Activated naive CD4-positive, alpha-beta T cell treated with anti-CD3 and anti-CD28 coated beads for 36 hours (primary cell): ENCODE measurements at regions not wholly inside any gene's neighbourhood (a gene's known extent, or its start where the extent isn't known, plus 50 kb on each side); places are given as distances from the start of the nearest gene placed in this dataset.

Source experiments
- CTCF ChIA-PET: fragments of 350-600 bp; sonication (Branson Sonifier 250); formaldehyde crosslinking; loops from one replicate; lab custom pipeline; 2021; ENCODE audit warnings: antibody characterized with exemption; lab: Charles Lee
- DNase-seq: peaks from one replicate; pipeline ENCODE4 v3.0.0-alpha.2; 2020
- H3K27ac Mint-ChIP-seq: one replicate; pipeline ENCODE4 v1.8.0; 2021; ENCODE audit warnings: mild to moderate bottlenecking, mixed read lengths
- H3K27me3 Mint-ChIP-seq: one replicate; pipeline ENCODE4 v1.8.0; 2021; ENCODE audit warnings: low read depth, mixed read lengths
- H3K36me3 Mint-ChIP-seq: one replicate; pipeline ENCODE4 v1.8.0; 2021; ENCODE audit warnings: low read depth, mixed read lengths
- H3K4me1 Mint-ChIP-seq: one replicate; pipeline ENCODE4 v1.8.0; 2021; ENCODE audit warnings: low read depth, mixed read lengths
- H3K4me3 Mint-ChIP-seq: one replicate; pipeline ENCODE4 v1.8.0; 2021; ENCODE audit warnings: mild to moderate bottlenecking, moderate library complexity, mixed read lengths
- H3K9me3 Mint-ChIP-seq: one replicate; pipeline ENCODE4 v1.8.0; 2021; ENCODE audit warnings: mixed read lengths
- intact Hi-C: fragments of 100-400 bp; cut with micrococcal nuclease; formaldehyde crosslinking; loops from one replicate; pipeline ENCODE4 v1.15.1; 2023

DNA sequence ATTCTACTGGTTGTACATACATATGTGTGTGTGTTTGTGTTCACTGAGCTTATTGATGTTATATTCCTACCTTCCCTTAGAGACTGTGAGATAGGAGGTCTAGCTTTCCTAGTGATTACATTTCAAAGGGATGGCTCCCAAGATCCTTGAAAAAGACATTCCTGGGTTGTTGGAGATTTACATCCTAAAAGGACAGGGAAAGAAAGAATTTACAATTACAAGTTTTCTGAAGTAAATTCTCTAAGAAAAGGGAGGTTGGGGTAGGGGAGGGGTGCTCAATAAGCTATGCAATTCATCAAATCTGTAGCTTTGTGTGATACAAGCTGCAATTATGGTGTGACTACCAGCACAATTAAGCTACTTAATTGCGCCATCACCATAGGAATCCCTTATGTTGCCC lies 284.3 kb downstream of the NUP35 start:
- Mint-ChIP-seq H3K27ac (no peak overlapping the region), H3K36me3 (no peaks in the 10 kb centered on the region), H3K9me3 (peaks cover 8% of the 10 kb centered on the region), H3K27me3 (peaks cover 3% of the 10 kb centered on the region), H3K4me3 (no peak overlapping the region), H3K4me1 (no peaks in the 10 kb centered on the region)
- no peak for DNase-seq
- intact Hi-C loops: no loop called here
- CTCF ChIA-PET: interaction anchor here (0.7 kb wide), 1 partner anchor 766 kb away, joined by 3 read pairs; no protein-coding TSS in a partner anchor

DNA sequence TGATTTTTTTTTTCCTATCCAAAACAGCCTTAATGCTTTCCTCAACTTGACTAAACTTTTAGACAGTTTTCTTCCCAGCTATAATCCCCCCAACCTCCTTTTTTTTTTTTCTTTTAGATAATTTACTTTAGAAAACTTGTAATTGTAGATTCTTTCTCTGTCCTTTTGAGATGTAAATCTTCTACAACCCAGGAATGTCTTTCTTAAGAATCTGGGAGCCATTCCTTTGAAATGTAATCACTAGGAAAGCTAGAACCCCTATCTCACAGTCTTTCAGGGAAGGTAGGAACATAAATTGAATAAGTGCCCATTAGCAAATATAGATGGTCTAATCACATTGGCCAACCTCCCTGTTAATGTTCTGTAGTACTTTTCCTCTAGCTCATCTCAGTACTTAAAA lies 285.4 kb downstream of the NUP35 start:
- intact Hi-C loops: no loop called here
- Mint-ChIP-seq H3K36me3 (no peaks in the 10 kb centered on the region), H3K9me3 (no peaks in the 10 kb centered on the region), H3K4me1 (no peaks in the 10 kb centered on the region), H3K4me3 (no peak overlapping the region), H3K27ac (no peak overlapping the region), H3K27me3 (peaks cover 3% of the 10 kb centered on the region)
- CTCF ChIA-PET: no interaction called here
- DNase-seq: no peak

DNA sequence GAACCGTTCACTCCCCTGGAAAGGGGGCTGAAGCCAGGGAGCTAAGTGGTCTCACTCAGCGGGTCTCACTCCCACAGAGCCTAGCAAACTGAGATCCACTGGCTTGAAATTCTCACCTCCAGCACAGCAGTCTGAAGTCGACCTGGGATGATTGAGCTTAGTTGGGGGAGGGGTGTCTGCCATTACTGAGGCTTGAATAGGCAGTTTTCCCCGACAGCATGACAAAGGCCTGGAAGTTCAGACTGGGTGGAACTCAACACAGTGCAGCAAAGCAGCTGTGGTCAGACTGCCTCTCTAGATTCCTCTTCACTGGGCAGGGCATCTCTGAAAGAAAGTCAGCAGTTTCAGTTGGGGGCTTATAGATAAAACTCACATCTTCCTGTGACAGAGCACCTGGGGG lies 292.5 kb downstream of the NUP35 start:
- Mint-ChIP-seq H3K27ac (no peak overlapping the region), H3K4me3 (no peak overlapping the region), H3K36me3 (no peaks in the 10 kb centered on the region), H3K27me3 (no peaks in the 10 kb centered on the region), H3K9me3 (peaks cover 19% of the 10 kb centered on the region), H3K4me1 (no peaks in the 10 kb centered on the region)
- CTCF ChIA-PET: no interaction called here
- intact Hi-C loops: no loop called here
- no peak for DNase-seq

DNA sequence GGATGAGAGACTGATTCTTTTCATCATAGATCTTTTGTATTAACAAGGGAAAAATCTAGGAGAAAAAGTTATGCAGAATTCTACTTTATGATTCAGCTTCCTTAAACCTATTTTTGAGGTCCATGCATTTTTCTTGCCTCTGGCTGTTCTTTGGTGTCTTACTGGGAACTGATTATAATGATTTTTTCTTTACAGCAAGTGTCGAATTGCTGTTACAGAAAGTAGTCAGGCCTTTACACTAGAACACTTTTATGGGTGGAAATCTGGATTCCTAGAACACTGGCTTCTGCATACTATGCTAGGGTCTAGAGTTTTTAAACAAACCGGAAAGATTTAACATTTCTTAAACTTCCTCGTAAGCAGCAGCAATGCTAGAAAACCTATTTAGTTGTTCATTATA lies 302.6 kb downstream of the NUP35 start:
- CTCF ChIA-PET: no interaction called here
- no peak for DNase-seq
- H3K36me3 Mint-ChIP-seq: peaks cover 1% of the 10 kb centered on the region
- H3K4me3 Mint-ChIP-seq: no peak overlapping the region
- no peak overlapping the region for H3K27ac Mint-ChIP-seq
- peaks cover 16% of the 10 kb centered on the region for H3K9me3 Mint-ChIP-seq
- intact Hi-C loops: no loop called here
- H3K27me3 Mint-ChIP-seq: no peaks in the 10 kb centered on the region
- no peaks in the 10 kb centered on the region for H3K4me1 Mint-ChIP-seq

DNA sequence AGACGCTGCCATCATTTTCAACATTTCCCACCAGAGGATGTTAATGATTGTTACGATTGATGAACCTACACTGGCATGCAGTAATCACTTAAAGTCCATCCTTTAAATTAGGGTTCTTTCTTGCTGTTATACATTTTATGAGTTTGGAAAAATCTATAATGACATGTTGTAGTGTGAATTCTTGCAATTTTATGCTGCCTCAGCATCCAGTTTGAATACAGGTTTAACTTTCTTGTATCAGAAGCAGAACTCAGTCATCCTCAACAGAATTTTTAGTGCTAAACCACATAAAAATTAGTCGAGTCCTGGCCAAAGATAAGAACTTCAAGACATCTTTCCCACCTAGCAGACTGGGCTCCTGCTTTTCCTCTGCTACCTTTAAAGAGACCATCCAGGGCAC lies 303.3 kb downstream of the NUP35 start:
- peaks cover 16% of the 10 kb centered on the region for H3K9me3 Mint-ChIP-seq
- peaks cover 1% of the 10 kb centered on the region for H3K36me3 Mint-ChIP-seq
- DNase-seq: no peak
- H3K4me1 Mint-ChIP-seq: no peaks in the 10 kb centered on the region
- no peak overlapping the region for H3K27ac Mint-ChIP-seq
- CTCF ChIA-PET: no interaction called here
- H3K4me3 Mint-ChIP-seq: no peak overlapping the region
- intact Hi-C loops: no loop called here
- no peaks in the 10 kb centered on the region for H3K27me3 Mint-ChIP-seq

DNA sequence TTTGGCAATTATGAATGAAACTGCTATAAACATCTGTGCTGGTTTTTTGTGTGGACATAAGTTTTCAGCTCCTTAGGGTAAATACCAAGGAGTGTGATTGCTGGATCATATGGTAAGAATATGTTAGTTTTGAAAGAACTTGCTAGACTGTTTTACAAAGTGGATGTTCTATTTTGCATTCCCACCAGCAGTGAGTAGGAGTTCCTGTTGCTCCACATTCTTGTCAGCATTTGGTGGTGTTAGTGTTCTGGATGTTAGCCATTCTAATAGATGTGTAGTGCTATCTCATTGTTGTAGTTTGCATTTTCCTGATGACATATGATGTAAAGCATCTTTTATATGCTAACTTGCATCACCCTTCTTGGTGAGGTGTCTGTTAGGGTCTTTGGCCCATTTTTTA lies 304.6 kb downstream of the NUP35 start:
- H3K4me1 Mint-ChIP-seq: no peaks in the 10 kb centered on the region
- CTCF ChIA-PET: no interaction called here
- H3K9me3 Mint-ChIP-seq: peaks cover 16% of the 10 kb centered on the region
- H3K36me3 Mint-ChIP-seq: peaks cover 1% of the 10 kb centered on the region
- intact Hi-C loops: no loop called here
- no peak overlapping the region for H3K27ac Mint-ChIP-seq
- H3K4me3 Mint-ChIP-seq: no peak overlapping the region
- H3K27me3 Mint-ChIP-seq: no peaks in the 10 kb centered on the region
- DNase-seq: no peak

DNA sequence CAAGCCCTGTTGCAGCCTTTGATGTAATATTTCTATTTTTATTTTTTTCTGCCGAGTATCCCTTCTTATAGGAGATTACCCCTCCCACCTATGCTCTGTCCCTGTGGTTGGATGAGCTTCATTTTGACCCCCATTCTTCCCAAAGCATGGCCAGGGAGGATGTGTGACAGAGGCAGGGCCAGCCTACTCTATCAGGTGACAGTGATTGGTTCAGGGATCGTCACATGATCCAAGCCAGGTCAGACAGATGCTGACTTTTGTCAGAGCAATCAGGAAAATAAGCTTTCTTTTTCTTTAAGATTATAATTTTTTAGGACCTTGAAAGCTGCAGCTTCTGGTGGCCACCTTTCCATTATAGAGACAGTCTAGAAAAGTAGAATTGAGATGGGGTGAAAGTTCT lies 314.3 kb downstream of the NUP35 start:
- intact Hi-C loops: no loop called here
- Mint-ChIP-seq H3K36me3 (no peaks in the 10 kb centered on the region), H3K27me3 (no peaks in the 10 kb centered on the region), H3K27ac (no peak overlapping the region), H3K4me1 (no peaks in the 10 kb centered on the region), H3K9me3 (peaks cover 3% of the 10 kb centered on the region), H3K4me3 (no peak overlapping the region)
- DNase-seq: no peak
- CTCF ChIA-PET: no interaction called here

DNA sequence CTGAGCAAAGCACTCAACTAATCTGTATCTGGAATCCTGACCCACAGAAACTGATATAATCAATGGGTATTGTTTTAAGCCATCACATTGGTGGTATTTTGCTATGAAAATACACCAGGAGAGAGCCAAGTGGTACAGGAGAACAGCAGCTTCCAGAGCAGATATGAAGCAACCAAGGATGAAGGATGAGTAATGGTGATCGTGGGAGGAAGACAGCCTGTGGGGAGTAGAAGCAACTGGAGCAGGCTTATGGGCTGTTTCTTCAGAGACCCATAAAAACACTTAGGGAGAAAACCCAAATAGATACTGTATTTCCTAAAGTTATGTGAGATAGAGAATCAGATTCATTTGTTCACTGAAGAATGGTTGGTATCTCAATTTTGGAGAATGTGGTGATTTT lies 330.8 kb downstream of the NUP35 start:
- DNase-seq: no peak
- Mint-ChIP-seq H3K27ac (no peak overlapping the region), H3K9me3 (peaks cover 9% of the 10 kb centered on the region), H3K4me1 (no peaks in the 10 kb centered on the region), H3K4me3 (no peak overlapping the region), H3K27me3 (no peaks in the 10 kb centered on the region), H3K36me3 (peaks cover 1% of the 10 kb centered on the region)
- CTCF ChIA-PET: no interaction called here
- intact Hi-C loops: no loop called here

DNA sequence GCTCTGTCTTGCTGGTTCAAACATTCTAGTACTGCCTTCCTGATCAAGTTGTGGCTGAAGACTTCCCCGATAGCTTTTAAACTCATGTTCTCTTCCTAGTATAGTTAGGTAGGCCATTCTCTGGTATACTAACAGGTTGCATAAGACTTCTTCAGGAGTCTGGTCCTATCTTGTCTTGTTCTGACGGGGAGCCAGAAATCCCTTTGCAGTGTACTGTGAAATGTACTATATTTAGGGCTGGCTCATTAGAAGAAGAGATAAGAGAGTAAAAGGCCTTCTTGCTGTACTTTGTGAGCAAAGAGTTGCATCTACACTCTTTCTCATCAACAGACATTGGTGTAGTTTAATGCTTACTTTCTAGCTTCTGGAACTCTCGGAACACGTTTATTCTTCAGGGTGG lies 331.9 kb downstream of the NUP35 start:
- Mint-ChIP-seq H3K4me3 (no peak overlapping the region), H3K27me3 (no peaks in the 10 kb centered on the region), H3K4me1 (no peaks in the 10 kb centered on the region), H3K36me3 (peaks cover 1% of the 10 kb centered on the region), H3K27ac (no peak overlapping the region), H3K9me3 (peaks cover 7% of the 10 kb centered on the region)
- intact Hi-C loops: no loop called here
- DNase-seq: no peak
- CTCF ChIA-PET: no interaction called here

DNA sequence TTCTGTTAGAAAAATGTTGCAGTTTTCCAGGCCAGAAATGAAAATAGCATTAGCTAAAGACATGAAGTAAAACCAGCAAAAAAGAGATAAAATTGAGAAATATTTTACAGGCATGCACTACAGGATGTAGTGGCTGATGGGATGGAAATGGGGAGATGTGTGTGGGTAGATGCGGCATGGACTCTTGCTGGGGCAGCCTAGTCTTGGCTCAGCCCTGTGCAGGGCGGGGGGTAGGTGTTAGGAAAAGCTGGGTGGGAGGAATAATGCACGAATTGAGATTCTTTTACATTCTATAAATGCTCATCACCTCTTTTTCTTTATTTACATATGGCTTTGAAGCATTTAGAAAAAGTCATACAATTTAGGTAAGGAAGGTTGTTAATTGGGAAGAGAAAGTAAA lies 334.2 kb downstream of the NUP35 start:
- H3K9me3 Mint-ChIP-seq: no peaks in the 10 kb centered on the region
- CTCF ChIA-PET: no interaction called here
- no peaks in the 10 kb centered on the region for H3K27me3 Mint-ChIP-seq
- no peak for DNase-seq
- no peak overlapping the region for H3K27ac Mint-ChIP-seq
- no peaks in the 10 kb centered on the region for H3K4me1 Mint-ChIP-seq
- intact Hi-C loops: no loop called here
- no peaks in the 10 kb centered on the region for H3K36me3 Mint-ChIP-seq
- no peak overlapping the region for H3K4me3 Mint-ChIP-seq

DNA sequence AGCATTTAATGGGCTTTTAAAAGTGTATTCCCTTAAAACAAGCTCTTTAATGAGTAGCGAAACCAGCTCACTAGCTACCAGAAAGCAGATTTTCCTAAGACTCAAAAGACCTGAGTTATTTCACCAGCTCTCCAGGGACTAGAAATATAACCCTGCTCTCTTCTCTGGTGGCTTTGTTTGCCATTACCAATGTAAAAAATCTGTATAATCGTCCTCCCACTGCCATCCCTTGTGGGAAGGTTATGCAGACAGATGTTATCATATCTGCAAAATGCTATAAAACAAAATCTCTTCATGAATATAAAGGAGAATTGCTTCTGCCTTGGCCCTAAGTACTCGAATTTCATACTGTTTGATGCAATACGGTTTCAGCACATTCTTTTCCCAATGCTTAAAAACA lies 335.2 kb downstream of the NUP35 start:
- CTCF ChIA-PET: interaction anchor here (0.6 kb wide), 1 partner anchor 321 kb away, joined by 3 read pairs; no protein-coding TSS in a partner anchor
- DNase-seq: no peak
- intact Hi-C loops: no loop called here
- H3K27ac Mint-ChIP-seq: no peak overlapping the region
- no peaks in the 10 kb centered on the region for H3K36me3 Mint-ChIP-seq
- no peaks in the 10 kb centered on the region for H3K9me3 Mint-ChIP-seq
- no peaks in the 10 kb centered on the region for H3K27me3 Mint-ChIP-seq
- no peak overlapping the region for H3K4me3 Mint-ChIP-seq
- no peaks in the 10 kb centered on the region for H3K4me1 Mint-ChIP-seq

DNA sequence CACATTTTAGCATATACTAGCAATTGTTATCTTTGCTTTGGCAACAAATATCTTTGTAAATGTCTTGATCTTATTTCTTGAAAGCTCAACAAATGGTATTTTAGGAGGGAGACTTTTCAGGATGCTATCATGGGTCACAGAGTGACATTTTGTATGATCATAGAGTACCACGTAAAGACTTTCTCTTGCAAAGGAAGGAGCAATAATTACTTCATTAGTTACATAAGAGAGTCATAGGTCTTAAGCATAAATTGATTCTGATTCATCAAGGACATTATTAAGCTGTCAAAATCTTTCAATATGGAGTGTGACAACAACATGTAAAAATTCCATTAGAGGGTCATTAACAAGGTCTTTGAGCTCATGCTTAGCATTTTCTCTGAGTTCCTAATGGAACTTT lies 339.6 kb downstream of the NUP35 start:
- CTCF ChIA-PET: no interaction called here
- H3K4me1 Mint-ChIP-seq: no peaks in the 10 kb centered on the region

DNA sequence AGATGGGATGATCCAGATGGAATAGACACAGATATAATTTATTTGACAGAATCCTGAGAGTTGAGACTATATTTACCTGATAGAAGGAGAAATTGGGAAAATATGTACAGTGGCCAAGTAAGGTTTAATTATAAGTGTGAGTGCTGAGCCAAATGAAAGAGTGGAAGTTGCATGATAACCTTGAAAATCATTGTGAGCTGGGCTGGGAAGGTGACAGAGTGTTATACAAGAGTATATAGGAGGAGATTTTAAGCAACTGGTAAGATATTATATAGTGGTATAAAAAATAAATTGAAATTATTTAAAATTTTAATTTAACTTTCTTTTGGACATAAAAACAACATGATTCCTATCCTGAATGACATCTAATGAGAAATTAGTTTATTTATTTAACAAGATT lies 340.8 kb downstream of the NUP35 start:
- CTCF ChIA-PET: no interaction called here
- Mint-ChIP-seq H3K9me3 (peaks cover 4% of the 10 kb centered on the region), H3K36me3 (no peaks in the 10 kb centered on the region), H3K27me3 (no peaks in the 10 kb centered on the region), H3K4me3 (no peak overlapping the region), H3K27ac (no peak overlapping the region), H3K4me1 (no peaks in the 10 kb centered on the region)
- intact Hi-C loops: no loop called here
- no peak for DNase-seq

More for the DNA sequence above, 339.6 kb downstream of the NUP35 start:
- intact Hi-C loops: no loop called here
- Mint-ChIP-seq H3K27ac (no peak overlapping the region), H3K36me3 (no peaks in the 10 kb centered on the region), H3K9me3 (no peaks in the 10 kb centered on the region), H3K4me3 (no peak overlapping the region), H3K27me3 (no peaks in the 10 kb centered on the region)
- no peak for DNase-seq
